DND-41 (cell line): ENCODE measurements at regions not wholly inside any gene's neighbourhood (a gene's known extent, or its start where the extent isn't known, plus 50 kb on each side); places are given as distances from the start of the nearest gene placed in this dataset.

Experiments
- EZH2 ChIP-seq: IDR thresholded peaks from 3 replicates; pipeline ENCODE4 v1.6.1; 2012; ENCODE audit warnings: borderline replicate concordance, low read depth, mild to moderate bottlenecking, moderate library complexity, low read length, inconsistent platforms; ENCODE audit not compliant: severe bottlenecking
- TF ChIP-seq, protein P1 (sequence below): IDR thresholded peaks from 2 replicates; pipeline ENCODE4 v1.5.1; 2012; ENCODE audit warnings: borderline replicate concordance, low read length, moderate library complexity, mild to moderate bottlenecking; ENCODE audit not compliant: poor library complexity, severe bottlenecking; ENCODE audit errors: extremely low read depth

DNA sequence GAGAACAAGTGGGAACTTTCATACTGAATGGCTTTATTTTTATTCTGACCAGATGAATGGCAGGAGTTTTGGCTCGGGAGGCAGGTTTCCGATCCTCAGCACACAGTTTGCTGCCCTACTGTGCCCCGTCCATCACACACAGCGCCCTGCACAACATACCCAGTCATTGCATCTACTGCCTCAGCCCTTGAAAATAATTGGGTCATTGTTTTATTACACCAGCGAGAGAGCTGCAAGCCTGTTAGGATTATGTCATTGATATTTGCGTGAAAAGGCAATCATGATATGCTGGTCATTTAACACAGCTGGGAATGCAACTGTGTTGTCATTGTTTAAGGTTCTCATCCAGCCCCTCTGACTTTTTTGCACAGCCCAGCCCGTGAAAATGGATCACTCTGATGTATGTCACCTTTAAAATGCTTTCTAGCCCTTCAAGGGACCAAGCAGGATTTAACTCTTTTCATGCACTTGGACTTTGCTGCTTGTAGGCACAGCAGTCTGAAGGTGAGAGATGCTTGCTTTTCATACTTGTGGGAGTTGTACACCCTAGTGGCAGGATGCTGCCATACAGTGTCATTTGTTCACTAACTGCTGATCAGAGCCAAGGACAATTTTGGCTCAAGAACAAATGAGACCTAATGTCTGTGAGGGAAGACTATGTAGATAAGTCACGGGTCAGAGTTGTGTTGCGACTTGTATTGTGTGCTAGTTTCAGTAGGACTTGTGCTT lies 62.3 kb downstream of the RTL9 start:
- TF ChIP-seq, protein P1, sequence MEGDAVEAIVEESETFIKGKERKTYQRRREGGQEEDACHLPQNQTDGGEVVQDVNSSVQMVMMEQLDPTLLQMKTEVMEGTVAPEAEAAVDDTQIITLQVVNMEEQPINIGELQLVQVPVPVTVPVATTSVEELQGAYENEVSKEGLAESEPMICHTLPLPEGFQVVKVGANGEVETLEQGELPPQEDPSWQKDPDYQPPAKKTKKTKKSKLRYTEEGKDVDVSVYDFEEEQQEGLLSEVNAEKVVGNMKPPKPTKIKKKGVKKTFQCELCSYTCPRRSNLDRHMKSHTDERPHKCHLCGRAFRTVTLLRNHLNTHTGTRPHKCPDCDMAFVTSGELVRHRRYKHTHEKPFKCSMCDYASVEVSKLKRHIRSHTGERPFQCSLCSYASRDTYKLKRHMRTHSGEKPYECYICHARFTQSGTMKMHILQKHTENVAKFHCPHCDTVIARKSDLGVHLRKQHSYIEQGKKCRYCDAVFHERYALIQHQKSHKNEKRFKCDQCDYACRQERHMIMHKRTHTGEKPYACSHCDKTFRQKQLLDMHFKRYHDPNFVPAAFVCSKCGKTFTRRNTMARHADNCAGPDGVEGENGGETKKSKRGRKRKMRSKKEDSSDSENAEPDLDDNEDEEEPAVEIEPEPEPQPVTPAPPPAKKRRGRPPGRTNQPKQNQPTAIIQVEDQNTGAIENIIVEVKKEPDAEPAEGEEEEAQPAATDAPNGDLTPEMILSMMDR: peak; percentile 39
- no peak for TF ChIP-seq EZH2
